ENCODE measurements at regions not wholly inside any gene's neighbourhood (a gene's known extent, or its start where the extent isn't known, plus 50 kb on each side); places are given as distances from the start of the nearest gene placed in this dataset.

DNA sequence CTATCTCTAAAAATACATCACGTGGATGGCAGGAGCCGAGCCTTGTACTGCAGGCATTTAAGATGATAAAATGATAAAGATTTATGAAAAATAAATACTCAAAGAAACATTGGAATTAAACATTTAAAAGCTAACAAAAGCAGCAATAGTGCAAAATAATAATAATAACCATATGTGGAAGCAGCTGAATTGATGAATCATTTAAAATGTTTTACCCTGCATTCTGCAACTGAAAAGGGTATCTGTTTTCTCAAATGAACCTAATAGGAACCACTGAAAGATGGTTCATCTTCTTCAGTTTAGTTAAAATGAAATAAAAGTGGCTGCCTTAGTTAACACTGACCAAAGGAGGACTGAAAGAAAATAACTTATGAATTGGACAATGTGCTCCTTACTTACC lies 436.1 kb downstream of the TUSC7 start:
- no CpG with 5 or more reads among the region's 2 CpGs for WGBS (ENCODE audit: extremely low coverage, insufficient coverage, insufficient read length)
- Histone ChIP-seq H3K4ac (ENCODE audit: low read depth, low read length) (no peak overlapping the region), H3K27ac (ENCODE audit: low read depth, low read length) (no peak overlapping the region), H3K18ac (ENCODE audit: low read length) (no peak overlapping the region), H3K4me3 (ENCODE audit: low read depth, low read length) (no peak overlapping the region), H2BK12ac (ENCODE audit: low read length) (no peak overlapping the region), H2BK5ac (ENCODE audit: low read depth, low read length, poor library complexity) (no peak overlapping the region), H3K36me3 (ENCODE audit: control insufficient read depth in 1 of 2, insufficient read depth in 2 of 2, low read length in 2 of 2) (no peaks in the 10 kb centered on the region), H3K9ac (ENCODE audit: low read length) (no peak overlapping the region), H2AFZ (ENCODE audit: insufficient read depth, low read length, poor library complexity) (no peak overlapping the region), H4K91ac (ENCODE audit: low read depth, low read length) (no peak overlapping the region), H2AK5ac (ENCODE audit: low read length) (no peak overlapping the region), H3K9me3 (ENCODE audit: insufficient read depth, low read depth, low read length) (no peaks in the 10 kb centered on the region), H4K8ac (ENCODE audit: low read depth, low read length) (no peak overlapping the region), H3K79me2 (ENCODE audit: control insufficient read depth, insufficient read depth, low read length, poor library complexity) (no peaks in the 10 kb centered on the region), H3K4me1 (ENCODE audit: control insufficient read depth in 1 of 2, insufficient read depth in 2 of 2, low read length in 2 of 2) (peaks cover 0 to 4% of the 10 kb centered on the region in 2 experiments), H3K27me3 (ENCODE audit: insufficient read depth, low read length) (no peaks in the 10 kb centered on the region), H4K12ac (ENCODE audit: low read depth, low read length) (no peak overlapping the region), H3K4me2 (ENCODE audit: low read length) (no peak overlapping the region), H3K14ac (ENCODE audit: low read length) (no peak overlapping the region), H3K79me1 (ENCODE audit: low read length) (no peaks in the 10 kb centered on the region), H2BK120ac (ENCODE audit: insufficient read depth, low read length, poor library complexity) (no peak overlapping the region), H3K23ac (ENCODE audit: low read length) (no peak overlapping the region)
- no peak for DNase-seq

DNA sequence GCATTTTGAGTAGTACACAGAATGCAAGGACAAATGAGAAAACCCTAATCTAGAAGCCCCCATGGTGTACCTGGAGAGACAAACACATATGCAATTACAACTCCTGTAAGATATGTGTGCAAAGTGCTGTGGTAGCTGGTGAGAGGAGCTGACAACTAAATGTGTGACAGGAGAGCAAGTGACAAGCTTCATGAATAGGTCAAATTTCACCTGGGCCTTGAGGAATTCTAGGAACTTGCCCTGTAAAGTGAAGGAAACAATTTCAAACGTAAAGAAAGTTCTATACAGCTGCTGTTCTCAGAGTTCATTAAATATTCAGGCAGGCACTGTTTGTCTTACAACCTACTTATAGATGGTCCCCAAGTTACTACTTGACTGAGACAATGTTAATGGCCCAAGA lies 437.0 kb downstream of the TUSC7 start:
- H4K12ac ChIP-seq (ENCODE audit: low read depth, low read length) = no peak overlapping the region
- H3K23ac ChIP-seq (ENCODE audit: low read length) = no peak overlapping the region
- H4K91ac ChIP-seq (ENCODE audit: low read depth, low read length) = no peak overlapping the region
- H3K79me2 ChIP-seq (ENCODE audit: control insufficient read depth, insufficient read depth, low read length, poor library complexity) = no peaks in the 10 kb centered on the region
- no peak overlapping the region for H2AK5ac ChIP-seq (ENCODE audit: low read length)
- H2BK5ac ChIP-seq (ENCODE audit: low read depth, low read length, poor library complexity) = no peak overlapping the region
- WGBS (ENCODE audit: extremely low coverage, insufficient coverage, insufficient read length) = no CpG with 5 or more reads among the region's 1 CpG
- H3K27me3 ChIP-seq (ENCODE audit: insufficient read depth, low read length) = no peaks in the 10 kb centered on the region
- H3K9me3 ChIP-seq (ENCODE audit: insufficient read depth, low read depth, low read length) = no peaks in the 10 kb centered on the region
- no peak overlapping the region for H3K18ac ChIP-seq (ENCODE audit: low read length)
- no peaks in the 10 kb centered on the region for H3K79me1 ChIP-seq (ENCODE audit: low read length)
- DNase-seq = peak in 1 of 2 donors; percentile 12
- no peak overlapping the region for H3K4me3 ChIP-seq (ENCODE audit: low read depth, low read length)
- H2AFZ ChIP-seq (ENCODE audit: insufficient read depth, low read length, poor library complexity) = no peak overlapping the region
- H2BK12ac ChIP-seq (ENCODE audit: low read length) = no peak overlapping the region
- no peak overlapping the region for H2BK120ac ChIP-seq (ENCODE audit: insufficient read depth, low read length, poor library complexity)
- no peak overlapping the region for H3K4me2 ChIP-seq (ENCODE audit: low read length)
- no peaks in the 10 kb centered on the region for H3K36me3 ChIP-seq (ENCODE audit: control insufficient read depth in 1 of 2, insufficient read depth in 2 of 2, low read length in 2 of 2)
- H3K4me1 ChIP-seq (ENCODE audit: control insufficient read depth in 1 of 2, insufficient read depth in 2 of 2, low read length in 2 of 2) = peaks cover 0 to 4% of the 10 kb centered on the region in 2 experiments
- H3K9ac ChIP-seq (ENCODE audit: low read length) = no peak overlapping the region
- no peak overlapping the region for H4K8ac ChIP-seq (ENCODE audit: low read depth, low read length)
- no peak overlapping the region for H3K4ac ChIP-seq (ENCODE audit: low read depth, low read length)
- H3K27ac ChIP-seq (ENCODE audit: low read depth, low read length) = no peak overlapping the region
- no peak overlapping the region for H3K14ac ChIP-seq (ENCODE audit: low read length)

DNA sequence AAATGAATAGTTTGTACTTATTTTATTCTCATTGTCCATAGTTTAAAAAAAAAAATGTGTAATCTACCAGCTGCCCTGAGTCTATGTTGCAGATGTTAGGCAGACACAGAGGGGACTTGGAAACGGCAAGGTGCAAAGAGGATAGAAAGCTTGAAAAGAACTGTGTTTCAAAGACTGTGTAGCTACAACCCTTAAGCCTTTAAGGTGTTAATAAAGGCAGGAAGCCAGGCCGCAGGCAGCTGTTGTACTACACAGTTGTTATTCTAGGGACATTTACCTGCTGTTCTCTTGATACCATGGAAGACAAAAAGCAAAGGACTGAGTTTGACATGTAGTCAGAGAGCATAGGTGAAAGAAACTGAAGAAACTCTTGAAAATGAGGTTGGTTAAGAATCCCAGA lies 440.0 kb downstream of the TUSC7 start:
- no peak overlapping the region for H2BK120ac ChIP-seq (ENCODE audit: insufficient read depth, low read length, poor library complexity)
- H4K91ac ChIP-seq (ENCODE audit: low read depth, low read length) = no peak overlapping the region
- H4K12ac ChIP-seq (ENCODE audit: low read depth, low read length) = no peak overlapping the region
- H3K36me3 ChIP-seq (ENCODE audit: control insufficient read depth in 1 of 2, insufficient read depth in 2 of 2, low read length in 2 of 2) = no peaks in the 10 kb centered on the region
- H3K79me1 ChIP-seq (ENCODE audit: low read length) = no peaks in the 10 kb centered on the region
- H3K4me1 ChIP-seq (ENCODE audit: control insufficient read depth in 1 of 2, insufficient read depth in 2 of 2, low read length in 2 of 2) = peaks cover 0 to 4% of the 10 kb centered on the region in 2 experiments
- no peak overlapping the region for H3K9ac ChIP-seq (ENCODE audit: low read length)
- H2AK5ac ChIP-seq (ENCODE audit: low read length) = no peak overlapping the region
- WGBS (ENCODE audit: extremely low coverage, insufficient coverage, insufficient read length) = no CpG with 5 or more reads among the region's 2 CpGs
- no peak overlapping the region for H2BK12ac ChIP-seq (ENCODE audit: low read length)
- no peak overlapping the region for H3K18ac ChIP-seq (ENCODE audit: low read length)
- H3K14ac ChIP-seq (ENCODE audit: low read length) = no peak overlapping the region
- H3K4ac ChIP-seq (ENCODE audit: low read depth, low read length) = no peak overlapping the region
- H4K8ac ChIP-seq (ENCODE audit: low read depth, low read length) = no peak overlapping the region
- H3K4me2 ChIP-seq (ENCODE audit: low read length) = no peak overlapping the region
- H2BK5ac ChIP-seq (ENCODE audit: low read depth, low read length, poor library complexity) = no peak overlapping the region
- no peaks in the 10 kb centered on the region for H3K79me2 ChIP-seq (ENCODE audit: control insufficient read depth, insufficient read depth, low read length, poor library complexity)
- no peak overlapping the region for H3K23ac ChIP-seq (ENCODE audit: low read length)
- H3K27me3 ChIP-seq (ENCODE audit: insufficient read depth, low read length) = no peaks in the 10 kb centered on the region
- no peaks in the 10 kb centered on the region for H3K9me3 ChIP-seq (ENCODE audit: insufficient read depth, low read depth, low read length)
- H2AFZ ChIP-seq (ENCODE audit: insufficient read depth, low read length, poor library complexity) = no peak overlapping the region
- no peak overlapping the region for H3K27ac ChIP-seq (ENCODE audit: low read depth, low read length)
- no peak overlapping the region for H3K4me3 ChIP-seq (ENCODE audit: low read depth, low read length)
- no peak for DNase-seq

DNA sequence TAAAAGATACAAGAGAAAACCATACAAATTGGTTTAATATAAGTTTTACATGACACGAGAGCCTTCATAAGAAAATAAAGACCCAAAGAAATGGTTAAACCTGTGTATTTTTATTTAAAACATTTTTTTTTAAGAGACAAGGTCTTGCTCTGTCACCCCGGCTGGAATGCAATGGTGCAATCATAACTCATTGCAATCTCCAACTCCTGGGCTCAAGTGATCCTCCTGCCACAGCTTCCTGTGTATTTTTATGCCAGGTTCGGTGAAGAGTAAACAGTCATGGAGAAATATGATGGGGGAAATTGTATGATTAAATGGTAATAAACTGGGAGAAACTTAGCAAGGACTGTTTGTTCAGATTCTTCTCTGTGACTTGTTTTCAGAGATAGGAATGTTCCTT lies 441.0 kb downstream of the TUSC7 start:
- no peak overlapping the region for H3K9ac ChIP-seq (ENCODE audit: low read length)
- H3K9me3 ChIP-seq (ENCODE audit: insufficient read depth, low read depth, low read length) = no peaks in the 10 kb centered on the region
- peaks cover 0 to 4% of the 10 kb centered on the region in 2 experiments for H3K4me1 ChIP-seq (ENCODE audit: control insufficient read depth in 1 of 2, insufficient read depth in 2 of 2, low read length in 2 of 2)
- H3K27ac ChIP-seq (ENCODE audit: low read depth, low read length) = no peak overlapping the region
- H3K4me2 ChIP-seq (ENCODE audit: low read length) = no peak overlapping the region
- no peak overlapping the region for H2BK12ac ChIP-seq (ENCODE audit: low read length)
- H4K12ac ChIP-seq (ENCODE audit: low read depth, low read length) = no peak overlapping the region
- H3K4ac ChIP-seq (ENCODE audit: low read depth, low read length) = no peak overlapping the region
- no peak overlapping the region for H3K18ac ChIP-seq (ENCODE audit: low read length)
- H4K8ac ChIP-seq (ENCODE audit: low read depth, low read length) = no peak overlapping the region
- no peaks in the 10 kb centered on the region for H3K27me3 ChIP-seq (ENCODE audit: insufficient read depth, low read length)
- no peak overlapping the region for H3K14ac ChIP-seq (ENCODE audit: low read length)
- no peaks in the 10 kb centered on the region for H3K79me2 ChIP-seq (ENCODE audit: control insufficient read depth, insufficient read depth, low read length, poor library complexity)
- H3K23ac ChIP-seq (ENCODE audit: low read length) = no peak overlapping the region
- no peak overlapping the region for H2BK120ac ChIP-seq (ENCODE audit: insufficient read depth, low read length, poor library complexity)
- 100% methylated on average over 1 of the region's 3 CpGs for WGBS (ENCODE audit: extremely low coverage, insufficient coverage, insufficient read length)
- H3K4me3 ChIP-seq (ENCODE audit: low read depth, low read length) = no peak overlapping the region
- H3K79me1 ChIP-seq (ENCODE audit: low read length) = no peaks in the 10 kb centered on the region
- no peaks in the 10 kb centered on the region for H3K36me3 ChIP-seq (ENCODE audit: control insufficient read depth in 1 of 2, insufficient read depth in 2 of 2, low read length in 2 of 2)
- no peak overlapping the region for H2BK5ac ChIP-seq (ENCODE audit: low read depth, low read length, poor library complexity)
- no peak overlapping the region for H2AFZ ChIP-seq (ENCODE audit: insufficient read depth, low read length, poor library complexity)
- H4K91ac ChIP-seq (ENCODE audit: low read depth, low read length) = no peak overlapping the region
- DNase-seq = no peak
- no peak overlapping the region for H2AK5ac ChIP-seq (ENCODE audit: low read length)

Data from trophoblast cell (in vitro differentiated cells and primary cell).